Ureter (tissue), 1 donor: ENCODE measurements at regions not wholly inside any gene's neighbourhood (a gene's known extent, or its start where the extent isn't known, plus 50 kb on each side); places are given as distances from the start of the nearest gene placed in this dataset.
"Not testable (repeated sequence)": the region's sequence is repeated elsewhere in the genome, so short reads cannot be mapped to it uniquely, and the experiment has no call there.

Experiments used
- DNase-seq: peaks from one replicate; pipeline ENCODE4 v3.0.0-alpha.2; 2020; ENCODE audit warnings: low spot score
- donor health status: DM: yes; HTN: yes; CAD: no.

GRCh38 chr2:72078773-72079172 is 68.9 kb downstream of the CYP26B1 start:
- no peak for DNase-seq

DNA sequence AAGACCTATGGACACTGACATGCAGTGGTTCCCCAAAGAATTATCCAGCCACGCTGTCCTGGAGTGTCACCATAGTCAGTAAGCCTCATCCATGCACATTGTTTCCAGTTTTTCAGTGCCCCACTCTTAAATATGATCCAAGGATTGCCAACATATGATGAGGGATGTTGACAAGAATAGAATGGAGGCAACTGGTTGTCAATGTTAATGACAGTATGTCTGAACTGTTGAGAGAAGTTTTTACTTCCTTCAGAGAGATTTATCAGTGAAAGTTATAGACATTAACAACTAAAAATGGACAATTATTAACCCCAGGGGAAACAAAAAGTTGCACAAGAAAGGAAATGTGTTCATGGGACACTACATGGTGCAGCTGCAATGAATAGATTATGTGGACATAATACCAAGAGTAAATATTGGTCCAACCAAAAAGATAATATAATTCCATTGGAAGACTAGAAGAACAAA is 69.9 kb downstream of the CYP26B1 start:
- DNase-seq = no peak

DNA sequence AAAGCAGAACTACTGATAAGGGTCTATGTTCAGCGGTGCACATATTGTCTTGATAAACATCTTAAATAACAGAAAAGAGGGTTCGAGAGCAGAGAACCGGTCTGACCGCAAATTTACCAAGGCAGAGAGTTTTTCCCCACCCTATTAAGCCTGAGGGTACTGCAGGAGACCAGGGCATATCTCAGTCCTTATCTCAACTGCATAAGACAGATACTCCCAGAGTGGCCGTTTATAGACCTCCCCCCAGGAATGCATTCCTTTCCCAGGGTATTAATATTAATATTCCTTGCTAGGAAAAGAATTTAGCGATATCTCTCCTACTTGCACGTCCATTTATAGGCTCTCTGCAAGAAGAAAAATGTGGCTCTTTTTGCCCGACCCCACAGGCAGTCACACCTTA is 74.3 kb downstream of the CYP26B1 start:
- not testable (repeated sequence) for DNase-seq

- DNase-seq = not testable (repeated sequence)
These were observed 83.5 kb downstream of the CYP26B1 start for GRCh38 chr2:72064197-72064596.

DNA sequence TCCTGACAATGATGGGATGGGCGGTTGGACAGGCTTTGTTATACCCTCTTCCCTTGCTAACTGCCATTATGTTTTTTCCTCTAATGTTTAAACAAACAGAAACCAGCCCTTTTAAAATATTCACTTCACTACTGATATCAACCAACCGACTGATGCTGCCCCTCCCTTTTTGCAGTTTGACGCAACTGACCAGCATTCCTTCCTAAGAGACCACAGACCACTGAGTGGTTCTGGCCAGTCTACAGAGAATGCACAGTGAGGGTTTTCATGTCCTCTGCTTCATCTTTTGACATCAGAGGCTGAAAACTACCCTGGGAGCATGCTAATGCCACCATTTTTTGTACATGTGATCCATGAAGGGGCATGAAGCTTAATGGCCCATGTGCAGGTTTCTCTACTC is 85.3 kb downstream of the CYP26B1 start:
- no peak for DNase-seq

DNA sequence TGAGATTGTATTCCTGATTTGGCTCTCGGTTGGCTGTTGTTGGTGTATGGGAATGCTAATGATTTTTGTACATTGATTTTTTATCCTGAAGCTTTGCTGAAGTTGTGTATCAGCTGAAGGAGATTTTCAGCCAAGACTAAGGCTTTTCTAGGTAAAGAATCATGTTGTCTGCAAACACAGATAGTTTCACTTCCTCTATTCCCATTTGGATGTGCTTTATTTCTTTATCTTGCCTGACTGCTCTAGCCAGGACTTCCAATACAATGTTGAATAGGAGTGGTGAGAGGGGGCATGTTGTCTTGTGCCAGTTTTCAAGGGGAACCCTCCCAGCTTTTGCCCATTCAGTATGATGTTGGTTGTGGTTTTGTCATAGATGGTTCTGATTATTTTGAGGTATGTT is 90.4 kb downstream of the CYP26B1 start:
- DNase-seq = no peak

- no peak for DNase-seq
These were observed 95.6 kb downstream of the CYP26B1 start for GRCh38 chr2:72051971-72052505.

GRCh38 chr2:72051204-72051603 is 96.5 kb downstream of the CYP26B1 start:
- DNase-seq = no peak

- DNase-seq = no peak
These were observed 96.9 kb downstream of the CYP26B1 start for GRCh38 chr2:72050734-72051133.

GRCh38 chr2:72048881-72049477 is 98.7 kb downstream of the CYP26B1 start:
- DNase-seq = no peak

GRCh38 chr2:72043985-72044384 is 103.7 kb downstream of the CYP26B1 start:
- no peak for DNase-seq

DNA sequence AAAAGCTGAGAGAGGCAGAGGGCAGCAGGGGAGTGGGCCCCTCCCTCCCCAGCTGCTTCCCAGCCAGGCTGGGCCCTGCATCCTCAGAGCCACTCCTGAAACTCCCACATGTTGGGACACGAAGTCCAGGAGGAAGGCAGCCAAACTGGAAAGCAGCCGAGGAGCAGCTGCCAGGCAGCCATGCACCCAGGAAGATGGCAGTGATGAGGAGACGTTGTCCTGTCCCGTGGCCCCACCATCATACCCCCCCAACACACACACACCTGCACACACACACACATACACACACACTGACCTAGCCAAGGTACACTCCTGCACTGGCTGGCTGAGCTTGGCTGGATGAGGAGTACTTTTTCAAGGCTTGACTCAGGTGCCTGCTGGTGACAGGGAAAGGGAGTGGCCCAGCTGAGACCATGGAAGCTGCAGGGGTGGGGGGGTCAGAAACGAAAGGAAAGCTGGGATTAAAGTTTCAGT is 106.0 kb downstream of the CYP26B1 start:
- no peak for DNase-seq

GRCh38 chr2:72040629-72041571 is 106.8 kb downstream of the CYP26B1 start:
- no peak for DNase-seq

- no peak for DNase-seq
These were observed 109.1 kb downstream of the CYP26B1 start for GRCh38 chr2:72038524-72038923.

GRCh38 chr2:72037261-72037666 is 110.4 kb downstream of the CYP26B1 start:
- no peak for DNase-seq

DNA sequence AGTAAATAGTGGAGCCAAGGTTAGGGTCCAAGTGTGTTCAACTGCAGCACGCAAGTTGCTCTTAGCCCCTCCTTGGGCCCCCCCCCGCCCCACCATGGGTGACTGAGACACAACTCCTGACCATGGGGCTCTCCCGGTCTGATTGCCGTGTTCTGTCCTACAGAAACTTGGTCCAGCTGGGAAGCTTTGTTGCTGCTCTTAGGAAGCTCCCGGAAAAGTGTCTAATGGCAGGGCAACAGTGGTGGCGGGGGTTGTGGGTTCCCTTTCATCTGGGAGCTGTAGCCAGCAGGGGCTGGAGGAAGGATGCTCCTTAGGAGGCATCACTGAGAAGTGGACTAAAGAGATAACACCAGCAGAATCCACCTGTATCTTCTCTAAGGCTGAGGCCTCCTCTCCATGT is 111.1 kb downstream of the CYP26B1 start:
- no peak for DNase-seq

- DNase-seq = no peak
These were observed 111.5 kb downstream of the CYP26B1 start for GRCh38 chr2:72036173-72036545.

DNA sequence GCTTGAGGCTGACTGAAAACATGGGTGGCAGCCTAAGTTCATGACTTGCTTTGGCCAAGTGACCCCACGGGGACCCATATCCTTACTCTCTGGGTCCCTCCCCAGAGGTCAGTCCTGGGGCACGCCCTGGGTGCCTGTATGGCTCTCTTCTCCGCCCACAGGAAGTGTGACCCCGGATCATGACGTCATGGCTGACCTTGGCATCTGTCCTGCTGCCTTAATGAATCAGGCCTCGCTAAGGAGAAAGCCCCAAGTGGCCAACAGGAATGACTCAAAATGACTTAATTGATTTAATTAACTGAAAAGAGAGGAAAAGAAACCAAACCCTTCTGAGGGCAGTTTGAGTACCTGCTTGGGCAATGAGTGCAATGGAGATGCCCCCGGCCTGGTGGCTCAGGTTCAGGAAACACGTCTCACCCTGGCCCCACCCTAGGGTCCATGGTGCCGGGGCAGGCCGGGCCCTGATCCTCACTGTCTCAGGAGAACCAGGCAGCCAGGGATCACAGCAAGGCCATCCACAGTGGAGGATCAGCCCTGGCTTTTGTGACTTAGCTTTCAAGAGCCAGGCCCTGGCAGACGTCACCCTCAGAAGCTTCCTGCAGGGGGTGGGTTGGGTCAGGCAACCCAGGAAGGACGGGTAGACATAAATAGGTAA is 112.0 kb downstream of the CYP26B1 start:
- DNase-seq = no peak

- no peak for DNase-seq
These were observed 113.1 kb downstream of the CYP26B1 start for GRCh38 chr2:72034353-72035095.

DNA sequence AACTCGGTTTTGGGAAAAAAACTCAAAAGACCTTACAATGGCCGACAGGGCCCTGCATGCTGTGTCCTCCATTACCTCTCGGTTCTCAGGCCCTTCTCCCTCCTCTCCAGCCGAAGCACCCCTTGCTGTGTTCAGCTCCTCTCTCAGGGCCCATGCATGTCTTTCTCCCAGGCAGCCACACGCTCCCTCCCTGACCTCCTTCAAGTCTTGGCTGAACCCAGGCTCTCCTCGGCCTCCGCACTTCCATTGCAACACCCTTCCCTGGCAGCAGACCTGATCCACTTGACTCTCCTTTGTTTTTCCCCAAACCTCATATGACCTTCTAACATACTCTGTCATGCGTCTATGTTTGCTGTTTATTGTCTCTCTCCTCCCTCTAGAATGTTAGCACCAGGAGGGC is 114.0 kb downstream of the CYP26B1 start:
- DNase-seq = peak; percentile 38

DNA sequence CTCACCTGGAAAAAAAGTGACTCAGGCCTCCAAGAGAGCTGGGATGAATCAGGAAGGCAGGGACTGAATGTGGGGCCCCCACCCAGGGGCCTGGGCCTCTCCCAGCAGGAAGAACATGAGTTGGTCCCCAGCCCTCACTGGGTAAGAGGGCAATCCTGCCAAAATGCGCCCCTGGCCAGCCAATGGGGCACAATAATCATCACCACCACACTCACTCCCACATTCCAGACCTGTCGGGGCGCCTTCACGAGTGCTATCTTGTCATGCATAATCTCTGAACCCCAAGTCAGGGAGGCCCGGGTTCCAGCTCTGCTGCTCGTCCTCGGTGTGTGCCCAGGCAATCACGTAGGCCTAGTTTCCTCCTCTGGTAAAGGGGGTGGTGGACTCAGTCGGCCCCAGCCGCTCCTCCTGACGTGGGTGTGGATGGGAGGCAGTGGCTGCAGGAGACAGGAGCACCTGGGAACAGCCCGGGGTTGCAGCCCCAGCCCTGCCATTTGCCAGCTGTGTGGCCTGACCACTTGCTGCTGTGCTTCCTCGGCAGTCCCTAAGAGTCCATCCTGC is 115.1 kb downstream of the CYP26B1 start:
- peak; percentile 27 for DNase-seq
